ENCODE measurements at regions not wholly inside any gene's neighbourhood (a gene's known extent, or its start where the extent isn't known, plus 50 kb on each side); places are given as distances from the start of the nearest gene placed in this dataset.

GRCh38 chr5:71986101-71986500, 121.2 kb upstream of the MAP1B start:
- TF ChIP-seq CTCF (optimal IDR thresholded peaks at IDR 0.05 in 1 of 3, IDR thresholded peaks at IDR 0.05 in 1 of 3, conservative IDR thresholded peaks at IDR 0.05 in 1 of 3; ENCODE audit: extremely low read depth in 1 of 3, insufficient read depth in 2 of 3, low read length in 3 of 3) (no peak), EZH2 (IDR thresholded peaks at IDR 0.05; ENCODE audit: low read length) (no peak)
